ENCODE measurements at regions not wholly inside any gene's neighbourhood (a gene's known extent, or its start where the extent isn't known, plus 50 kb on each side); places are given as distances from the start of the nearest gene placed in this dataset.

DNA sequence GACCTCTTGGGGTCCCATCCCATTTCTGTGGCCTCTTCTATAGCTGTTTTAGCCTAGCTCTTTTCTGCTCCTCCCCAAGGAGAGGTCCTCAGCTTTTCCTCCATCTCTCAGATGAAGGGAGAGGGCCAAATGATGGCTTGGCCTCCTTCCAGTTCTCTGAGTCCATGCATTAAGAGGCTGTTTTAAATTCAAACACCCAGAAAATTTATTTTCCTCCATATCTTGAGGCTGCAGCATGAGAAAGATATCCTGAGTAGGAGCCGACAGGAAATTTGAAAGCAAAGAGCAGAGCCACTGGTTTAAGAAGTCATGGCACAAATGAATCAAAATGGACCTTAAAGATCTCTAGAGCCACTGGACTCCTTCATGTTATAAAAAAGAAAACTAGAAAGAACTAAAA lies 558.8 kb downstream of the MID1IP1 start:
- DNase-seq: no peak

DNA sequence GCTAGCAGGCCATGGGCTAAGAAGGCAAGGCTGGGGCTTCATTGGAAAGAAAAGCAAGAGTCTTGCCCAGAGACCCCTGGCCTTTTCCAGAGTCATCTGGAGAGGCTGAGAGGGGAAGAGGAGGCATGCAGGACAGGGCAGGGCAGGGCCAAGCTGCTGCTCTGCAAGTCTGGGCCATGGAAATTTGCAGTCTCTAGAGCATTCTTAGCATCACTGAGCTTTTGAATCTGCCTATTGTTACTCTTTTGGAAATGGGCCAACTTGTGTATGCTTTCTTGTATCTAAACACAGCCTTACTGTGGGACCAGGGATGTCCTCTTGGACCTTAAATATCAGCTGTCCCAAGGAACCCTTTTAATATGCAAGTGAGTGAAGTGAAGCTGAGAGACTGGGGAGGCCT lies 560.5 kb downstream of the MID1IP1 start:
- DNase-seq: no peak

DNA sequence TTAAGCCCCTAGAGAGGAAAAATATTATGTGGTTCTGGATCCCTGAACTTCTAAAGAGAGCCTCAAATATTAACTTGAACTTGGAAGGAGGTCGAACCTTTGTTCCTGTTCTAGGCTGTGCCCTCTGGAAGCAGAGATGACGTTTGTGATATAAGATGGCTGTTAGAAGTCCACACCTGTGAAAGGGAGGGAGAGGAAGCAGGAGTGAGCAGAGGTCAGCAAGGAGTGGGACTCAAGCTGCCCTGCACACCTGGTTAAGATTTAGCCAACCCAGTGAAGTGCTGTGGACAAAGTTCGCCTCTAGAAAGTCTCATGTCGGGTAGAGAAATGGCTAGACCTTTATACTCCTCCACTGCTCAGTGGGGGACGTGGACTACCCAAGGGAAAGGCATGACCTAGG lies 566.2 kb downstream of the MID1IP1 start:
- no peak for DNase-seq

DNA sequence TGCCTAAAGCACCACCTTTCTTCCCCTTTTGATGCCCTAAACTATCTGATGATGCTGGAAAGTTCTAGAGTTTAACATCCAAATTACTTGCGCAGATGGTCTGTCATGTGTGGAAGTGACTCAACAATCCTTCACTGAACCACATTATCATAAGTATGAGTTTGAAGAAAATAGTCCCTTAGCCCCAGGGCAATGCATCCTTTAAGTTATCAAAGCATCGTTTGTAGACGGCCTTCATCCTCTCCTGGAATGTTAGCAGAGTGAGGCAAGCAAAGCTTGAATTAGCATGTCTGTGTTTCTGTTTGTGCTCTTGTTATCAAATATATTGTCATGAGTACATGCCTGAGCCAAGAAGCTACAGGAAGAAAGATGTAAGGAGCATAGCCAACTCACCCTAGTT lies 570.9 kb downstream of the MID1IP1 start:
- no peak for DNase-seq

DNA sequence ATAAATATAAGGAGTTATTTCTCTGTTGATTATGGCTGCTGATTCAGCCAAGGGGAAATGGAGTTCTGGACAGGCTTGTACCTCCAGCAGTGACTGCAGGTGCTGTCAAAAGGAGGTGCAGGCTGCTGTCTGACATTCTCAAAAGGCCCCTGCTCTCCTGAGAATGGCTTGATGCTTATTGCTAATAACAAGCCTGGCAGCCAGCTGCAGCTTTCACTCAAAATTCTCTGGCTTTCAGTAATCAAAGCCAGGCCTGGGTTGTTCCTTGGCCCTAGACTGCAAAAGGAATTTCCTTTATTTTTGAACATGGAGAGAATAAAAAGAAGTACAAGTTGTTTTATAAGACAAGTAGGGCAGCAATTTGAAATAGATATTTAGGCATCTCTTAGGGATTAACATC lies 575.9 kb downstream of the MID1IP1 start:
- no peak for DNase-seq

DNA sequence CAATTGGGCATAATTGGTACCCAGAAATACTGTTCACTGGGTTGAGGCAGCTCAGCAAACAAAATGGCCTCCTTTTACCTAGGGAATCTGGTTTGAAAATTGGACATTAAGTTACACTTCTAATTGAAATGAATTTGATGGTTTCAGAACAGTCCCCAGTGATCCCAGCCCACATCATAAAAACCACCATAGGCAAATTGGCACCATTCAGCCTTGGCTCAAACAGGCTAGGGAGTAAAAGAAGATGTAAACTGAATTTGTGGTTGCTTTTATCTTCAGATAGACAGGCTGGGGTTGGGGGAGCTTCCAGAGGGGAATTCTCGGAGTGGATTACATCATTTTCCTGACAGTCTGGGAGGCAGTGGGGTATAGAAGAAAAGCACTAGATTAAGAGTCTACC lies 576.5 kb downstream of the MID1IP1 start:
- DNase-seq: no peak

DNA sequence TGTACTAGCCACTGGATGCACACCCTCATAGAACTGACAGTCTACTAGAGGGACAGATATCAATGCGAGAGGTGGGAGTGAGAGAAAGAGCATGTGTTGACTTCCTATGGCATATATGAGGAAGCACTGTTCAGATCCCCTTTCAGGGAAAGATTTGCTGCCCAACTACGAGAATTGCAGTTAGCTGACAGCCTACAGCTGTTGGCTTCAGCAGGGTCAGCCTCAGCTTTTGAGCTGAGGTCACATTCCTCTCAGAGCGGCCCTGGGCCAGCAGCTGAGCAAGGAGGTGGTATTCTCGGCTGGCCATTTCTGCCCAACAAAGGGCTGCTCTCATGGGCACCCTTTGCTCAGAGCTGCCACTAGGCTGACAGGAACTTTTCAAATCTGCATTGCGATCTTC lies 580.2 kb downstream of the MID1IP1 start:
- no peak for DNase-seq

DNA sequence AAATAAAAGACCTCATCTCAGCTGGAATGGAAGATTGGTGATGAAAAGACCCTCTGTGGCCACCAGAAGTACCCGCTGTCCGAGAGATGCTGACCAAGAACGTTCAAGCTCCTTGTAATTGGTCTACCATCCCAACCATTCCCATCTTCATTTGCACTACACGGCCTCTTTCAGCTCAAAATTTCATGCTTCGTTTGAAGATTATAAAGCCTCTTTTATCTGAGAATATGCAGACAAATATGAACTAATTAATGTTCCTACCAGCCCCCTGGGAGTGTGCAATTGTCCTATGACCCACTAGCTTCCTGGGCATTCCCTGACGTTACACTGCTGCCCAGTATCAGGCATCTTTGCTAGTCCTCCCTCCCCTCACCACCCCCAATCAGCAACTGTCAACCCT lies 583.7 kb downstream of the MID1IP1 start:
- no peak for DNase-seq

DNA sequence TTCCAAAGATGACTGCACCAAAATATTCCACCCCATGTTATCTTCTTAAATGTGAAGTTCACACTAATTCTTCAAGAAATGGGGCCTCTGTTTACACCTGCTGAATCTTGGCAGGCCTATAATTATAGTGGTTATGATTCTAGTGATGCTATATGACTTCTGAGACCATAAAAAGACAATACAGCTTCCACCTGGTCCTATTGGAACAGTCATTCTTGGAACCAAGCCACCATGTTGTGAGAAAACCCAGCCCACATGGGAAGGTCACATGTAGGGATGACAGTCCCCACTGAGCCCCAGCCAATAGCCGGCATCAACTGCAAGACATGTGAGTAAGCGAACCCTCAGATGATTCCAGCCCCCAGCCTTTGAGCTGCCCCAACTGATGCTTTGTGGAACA lies 587.5 kb downstream of the MID1IP1 start:
- DNase-seq: no peak

DNA sequence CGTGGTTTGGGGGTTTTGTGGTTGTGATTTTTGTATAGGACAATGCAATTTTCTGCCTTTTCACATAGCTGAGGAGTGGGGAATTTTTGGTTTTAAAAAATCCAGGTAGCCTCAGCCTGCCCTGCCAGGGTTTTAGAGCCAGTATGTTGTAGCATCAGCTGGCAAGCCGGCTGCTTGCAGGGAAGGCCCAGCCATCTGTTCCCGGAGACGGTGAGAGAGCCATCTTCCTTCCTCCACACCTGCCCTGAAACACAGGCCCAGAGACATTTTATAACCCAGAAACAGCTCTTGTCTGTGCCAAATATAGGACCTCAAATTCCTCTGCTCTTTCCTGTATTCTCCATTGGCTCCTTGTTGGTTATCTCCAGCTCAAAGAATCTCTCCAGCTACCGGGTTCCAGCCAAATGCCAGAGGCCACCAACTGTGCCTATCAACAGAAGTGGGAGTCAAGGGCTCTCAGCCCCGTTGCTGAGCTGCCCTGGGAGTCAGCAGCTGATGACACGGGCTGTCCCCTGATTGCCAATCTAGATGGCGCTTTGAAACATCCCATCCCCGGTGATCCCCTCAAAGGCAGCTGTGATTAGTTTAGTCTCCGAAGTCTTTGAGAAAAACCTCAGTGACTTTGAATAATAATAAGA lies 595.2 kb downstream of the MID1IP1 start:
- no peak for DNase-seq

DNA sequence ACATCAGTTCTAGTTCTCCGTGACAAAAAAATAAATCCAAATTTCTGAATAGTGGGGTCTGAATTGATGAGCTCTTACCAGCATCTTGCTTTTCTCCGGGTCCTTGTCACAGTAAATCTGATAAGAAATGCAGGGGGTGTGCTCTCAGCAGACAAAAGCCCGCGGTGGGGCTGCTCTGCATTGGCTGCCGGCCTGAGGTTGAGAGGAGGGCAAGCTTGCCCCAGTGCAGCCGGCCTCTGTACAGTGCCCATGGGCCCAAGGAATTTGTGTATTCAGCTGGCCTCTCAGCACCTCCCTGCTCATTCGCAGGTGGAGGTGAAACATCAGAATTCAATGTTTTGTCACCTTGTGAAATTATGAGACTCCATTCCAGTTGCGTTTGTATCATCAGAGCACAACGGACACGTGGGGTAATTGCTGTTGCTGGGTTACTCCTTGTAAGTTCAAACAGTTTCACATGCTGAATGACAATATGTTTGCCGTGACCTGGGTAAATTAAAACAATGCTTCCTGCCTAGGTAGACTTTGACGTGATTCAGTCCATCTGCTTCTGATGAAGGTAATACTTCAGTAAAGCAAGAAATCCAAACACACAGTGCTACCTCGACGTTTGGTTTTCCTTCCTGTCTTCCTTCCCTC lies 596.4 kb downstream of the MID1IP1 start:
- peak; percentile 14 for DNase-seq

DNA sequence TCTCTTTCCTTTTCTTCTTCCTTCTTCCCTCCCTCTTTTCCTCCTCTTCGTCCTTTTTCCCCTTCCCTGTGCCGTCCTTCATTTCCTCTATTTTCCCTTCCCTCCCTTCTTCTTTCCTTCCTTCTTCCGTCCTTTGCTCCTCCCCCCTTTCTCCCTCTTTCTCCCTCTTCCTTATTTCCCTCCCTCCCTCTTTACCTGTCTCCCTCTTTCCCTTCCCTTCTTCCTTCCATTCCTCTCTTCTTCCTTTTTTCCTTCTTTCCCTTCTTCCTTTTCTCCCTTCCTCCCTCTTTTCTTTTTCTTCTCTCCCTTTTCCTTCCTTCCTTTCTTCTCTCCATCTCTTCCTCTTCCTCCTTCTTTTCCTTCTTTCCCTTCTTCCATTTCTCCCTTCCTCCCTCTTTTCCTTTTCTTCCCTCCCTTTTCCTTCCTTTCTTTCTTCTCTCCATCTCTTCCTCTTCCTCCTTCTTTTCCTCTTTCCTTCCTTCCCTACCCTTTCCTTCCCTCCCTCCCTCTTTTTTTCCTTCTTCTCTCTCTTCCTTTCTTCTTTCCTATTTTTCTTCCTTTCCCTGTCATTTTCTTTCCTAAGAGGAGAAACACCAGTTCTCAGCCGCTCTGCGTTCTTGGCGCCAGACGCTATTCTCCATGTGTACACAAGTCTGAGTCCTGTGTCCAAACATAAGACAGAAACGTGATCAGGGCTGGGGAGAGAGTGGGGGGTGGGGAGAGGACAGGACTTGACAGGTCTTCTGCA lies 597.1 kb downstream of the MID1IP1 start:
- peak; percentile 6 for DNase-seq

DNA sequence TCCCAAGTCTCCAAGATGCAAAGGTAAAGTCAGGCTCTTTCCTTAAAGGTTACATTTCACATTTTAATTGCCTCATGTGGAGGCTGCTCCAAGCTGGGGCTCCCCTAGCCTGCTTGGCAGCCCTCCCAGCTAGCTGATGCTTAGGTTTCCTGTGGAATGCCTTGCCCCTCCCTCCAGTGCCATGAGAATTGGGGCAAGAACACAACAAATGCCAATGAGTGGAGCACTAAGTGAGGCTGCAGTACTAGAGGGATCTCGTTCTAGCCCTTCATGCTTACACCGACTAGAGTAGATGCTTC lies 597.7 kb downstream of the MID1IP1 start:
- no peak for DNase-seq

DNA sequence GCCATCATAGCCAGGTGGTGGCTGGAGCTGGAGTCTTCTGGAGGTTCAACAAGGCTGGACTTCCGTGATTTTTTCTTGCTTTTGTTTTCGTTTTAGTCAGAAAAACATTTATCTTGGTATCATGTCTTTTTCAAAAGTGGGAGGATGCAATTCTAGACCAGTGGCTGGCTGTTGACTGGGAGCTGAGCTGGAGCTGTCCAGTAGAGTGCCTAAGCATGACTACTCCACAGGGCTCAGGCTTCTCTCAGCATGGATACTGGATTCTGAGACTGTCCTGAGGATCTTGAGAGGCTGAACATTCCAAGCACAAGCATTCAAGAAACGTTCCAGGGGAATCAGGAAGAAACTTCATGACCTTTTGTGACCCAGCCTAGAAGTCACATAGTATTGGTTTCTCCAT lies 598.1 kb downstream of the MID1IP1 start:
- peak; percentile 24 for DNase-seq

DNA sequence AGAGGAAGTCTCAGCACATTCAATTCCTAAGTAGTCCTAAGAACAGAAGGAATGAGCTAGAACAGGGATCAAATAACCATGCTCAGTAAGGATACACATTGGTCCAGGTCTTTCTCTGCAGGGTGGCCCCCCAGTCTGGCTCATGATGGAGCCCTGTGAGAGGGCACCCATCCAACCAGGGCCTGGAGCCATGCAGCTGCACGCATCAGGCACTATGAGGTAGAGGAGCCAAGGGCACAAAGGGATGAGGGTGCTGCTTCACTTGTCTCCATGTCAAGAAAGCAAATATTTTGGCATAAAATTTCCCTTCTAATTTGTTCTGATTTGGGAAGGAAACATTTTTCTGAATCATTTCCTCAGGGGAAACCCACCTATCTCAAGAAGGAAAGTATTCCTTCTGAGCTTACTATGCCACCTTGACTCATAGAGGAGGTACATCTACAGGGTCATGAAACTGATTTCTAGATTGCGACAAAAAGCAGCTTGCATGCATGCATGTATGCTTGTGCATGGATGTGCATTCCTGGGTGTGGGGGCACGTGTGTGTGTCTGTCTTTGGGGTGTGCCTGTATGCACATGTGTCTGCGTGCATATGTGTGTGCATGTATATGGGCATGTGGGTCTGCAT lies 600.3 kb downstream of the MID1IP1 start:
- DNase-seq: no peak

DNA sequence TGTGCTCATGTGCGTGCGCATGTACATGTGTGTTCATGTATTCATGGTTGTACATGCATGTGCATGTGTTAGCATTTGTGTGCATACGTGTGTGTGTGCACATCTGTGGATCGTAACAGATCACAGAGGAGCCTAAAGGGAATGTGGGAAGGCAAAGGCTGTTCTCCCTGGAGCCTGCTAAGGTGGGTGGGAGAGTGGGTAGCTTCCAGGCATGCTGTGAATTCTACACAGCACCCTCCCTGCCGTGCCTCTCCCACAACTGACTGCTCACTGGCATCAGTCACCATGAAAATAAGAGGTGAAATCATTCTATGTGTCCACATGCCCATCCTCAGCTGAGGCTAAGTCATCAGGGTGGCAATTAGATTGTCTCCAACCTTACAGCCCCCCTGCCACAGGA lies 600.9 kb downstream of the MID1IP1 start:
- DNase-seq: no peak

DNA sequence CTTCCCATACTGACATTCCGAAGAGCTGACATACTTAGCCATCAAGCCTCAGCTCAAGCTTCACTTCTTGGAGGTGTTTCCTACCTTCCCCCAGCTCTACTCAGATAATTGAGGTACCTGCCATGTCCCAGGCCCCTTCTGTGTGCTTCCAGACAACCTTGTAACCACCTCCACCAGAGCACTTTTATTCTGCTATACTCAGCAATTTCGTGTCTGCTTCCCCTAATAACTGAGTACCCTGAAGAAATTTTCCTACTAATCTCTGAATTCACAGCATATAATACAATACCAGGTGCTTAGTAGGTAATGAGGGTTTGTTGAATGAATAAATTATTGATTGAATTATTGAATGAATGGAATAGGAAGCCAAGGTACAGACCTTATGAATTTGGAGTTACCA lies 605.5 kb downstream of the MID1IP1 start:
- DNase-seq: no peak

DNA sequence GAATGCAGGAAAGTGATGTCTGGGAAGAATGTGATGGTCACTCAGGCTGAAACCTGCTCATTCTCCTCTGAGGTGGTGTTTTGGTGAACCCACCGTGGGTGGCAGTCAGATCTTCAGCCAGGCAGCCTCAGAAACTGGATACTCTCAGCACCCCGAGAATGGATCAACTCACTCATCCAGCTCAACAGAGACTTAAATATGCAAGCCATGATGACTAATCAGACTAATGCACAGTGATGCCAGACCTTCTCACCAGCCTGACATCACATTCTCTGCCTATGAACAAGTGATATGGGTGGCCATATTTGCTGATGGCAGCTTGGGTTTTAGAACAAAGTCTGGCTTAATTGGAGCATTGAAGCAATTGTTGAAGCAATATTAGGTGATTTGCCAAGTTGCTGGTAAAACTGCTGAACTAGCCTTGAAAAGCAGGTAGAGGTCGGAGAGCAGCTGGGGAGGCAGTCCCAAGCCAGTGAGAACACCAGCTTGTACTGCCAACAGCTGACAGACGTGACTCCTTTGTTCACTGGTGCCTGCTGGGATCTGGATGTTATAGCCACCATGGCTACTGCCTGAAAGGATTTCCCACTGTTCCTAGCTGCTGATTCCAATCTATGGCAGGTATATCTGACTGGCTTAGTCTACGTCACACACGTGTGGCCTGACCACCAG lies 608.1 kb downstream of the MID1IP1 start:
- peak; percentile 4 for DNase-seq

DNA sequence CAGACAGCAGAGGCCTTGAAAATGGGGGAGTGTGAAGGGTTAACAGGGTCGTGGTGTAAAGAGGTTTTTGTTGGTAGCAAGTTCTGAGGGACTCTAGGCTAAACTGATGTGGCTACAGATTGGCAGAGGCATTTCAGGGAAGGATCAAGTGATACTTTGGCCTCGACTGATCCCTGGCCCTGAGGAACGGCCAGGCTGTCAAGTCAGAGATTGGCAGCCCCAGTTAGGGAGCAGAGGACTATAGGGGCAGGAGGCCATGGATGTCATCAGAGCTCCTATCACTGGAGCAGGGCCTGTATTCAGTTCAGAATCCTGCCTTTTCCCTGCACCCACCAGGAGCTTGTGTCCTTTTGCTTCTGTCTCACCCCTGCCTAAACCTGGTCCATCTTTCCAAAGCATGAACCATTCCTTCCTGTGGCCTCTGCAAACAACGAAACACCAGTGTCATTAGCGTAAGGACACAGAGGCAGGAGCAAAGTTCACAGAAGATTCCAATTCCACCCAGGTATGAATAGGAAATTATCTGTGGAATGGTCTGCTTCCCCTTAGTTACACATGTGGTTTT lies 613.1 kb downstream of the MID1IP1 start:
- no peak for DNase-seq

DNA sequence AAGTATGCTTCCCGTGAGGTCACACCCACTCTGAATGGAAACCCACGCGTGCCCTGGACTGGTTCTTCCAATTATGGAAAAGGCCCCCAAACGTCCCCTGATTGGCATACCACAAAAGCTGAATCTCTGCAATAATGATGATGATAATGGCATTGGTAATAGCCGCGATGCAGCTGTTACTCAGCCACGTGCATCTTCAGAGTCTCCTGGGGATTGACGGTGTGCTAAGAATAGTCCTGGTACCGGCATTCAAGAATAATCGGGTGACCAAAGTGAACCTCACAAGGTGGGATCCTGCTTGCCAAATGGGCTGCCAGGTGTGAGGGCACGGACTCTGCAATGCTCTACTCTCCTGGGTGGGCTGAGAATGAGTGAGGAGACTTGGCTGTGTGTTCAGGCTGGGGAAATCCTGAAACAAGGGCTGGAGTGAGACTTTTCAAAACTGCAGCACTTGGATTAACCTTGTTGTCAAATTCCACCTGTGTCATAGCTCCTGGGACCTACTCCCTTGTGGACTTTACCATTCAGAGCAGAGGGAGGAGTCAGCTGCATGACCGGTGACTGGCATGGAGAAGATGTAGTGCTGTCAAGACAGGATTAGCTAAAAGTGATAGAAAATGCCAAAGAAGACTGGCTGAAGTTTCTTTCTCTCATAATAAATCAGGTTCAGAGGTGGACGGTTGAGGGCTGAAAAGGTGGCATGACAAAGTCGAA lies 615.4 kb downstream of the MID1IP1 start:
- DNase-seq: peak; percentile 11

DNA sequence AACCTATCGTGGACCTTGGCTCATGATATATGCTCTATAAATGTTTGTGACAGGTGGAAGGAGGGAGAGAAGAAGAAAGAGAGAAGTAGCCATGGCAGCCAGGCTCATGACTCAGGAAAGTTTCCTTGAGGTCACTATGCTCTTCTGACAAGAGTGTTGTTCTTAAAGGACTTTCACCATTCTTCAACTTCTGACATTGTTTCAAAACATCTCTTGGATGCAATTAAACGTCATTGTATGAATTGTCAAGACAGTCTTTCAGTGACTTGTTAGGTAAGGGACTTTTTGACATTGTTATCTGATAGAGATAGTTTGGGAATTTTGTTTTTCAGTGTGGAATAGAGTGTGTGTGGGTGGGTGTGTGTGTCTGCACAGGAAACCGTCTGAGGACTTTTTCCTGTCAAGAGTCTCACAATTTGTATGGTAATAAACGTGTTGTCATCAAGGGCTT lies 617.0 kb downstream of the MID1IP1 start:
- DNase-seq: no peak
